H1 (cell line): ENCODE measurements at regions not wholly inside any gene's neighbourhood (a gene's known extent, or its start where the extent isn't known, plus 50 kb on each side); places are given as distances from the start of the nearest gene placed in this dataset.
A peak's percentile ranks its signal among the peaks of the same experiment; 100 is the strongest.
"Not testable (repeated sequence)": the region's sequence is repeated elsewhere in the genome, so short reads cannot be mapped to it uniquely, and the experiment has no call there.

Source experiments
- CTCF ChIA-PET: fragments of 300-600 bp; sonication (Branson Sonifier 250); formaldehyde crosslinking; loops from one replicate; lab custom pipeline; 2021; ENCODE audit not compliant: partially characterized antibody; lab: Charles Lee
- POLR2A ChIA-PET: fragments of 300-600 bp; sonication (Branson Sonifier 250); formaldehyde crosslinking; loops from one replicate; lab custom pipeline; 2021; ENCODE audit warnings: inconsistent platforms; ENCODE audit not compliant: partially characterized antibody; lab: Charles Lee
- DNase-seq, 2 experiments: peaks; one replicate each; pipeline versions ENCODE4 v3.0.0 to v3.0.0-alpha.2; 2010 to 2022; ENCODE audit warnings: low spot score in 2 of 2, low read depth in 1 of 2, mixed read lengths in 1 of 2
- FAIRE-seq: peaks from 2 replicates; lab custom pipeline; 2011; peaks lifted over from hg19 to GRCh38; lab: Jason Lieb, UNC
- H2AFZ ChIP-seq: 2 replicates; pipeline ENCODE4 v1.8.1; 2012; ENCODE audit warnings: low read length, inconsistent platforms
- H2AK5ac ChIP-seq: 2 replicates; pipeline ENCODE4 v1.6.1; 2013; ENCODE audit warnings: low read depth, low read length
- H2BK120ac ChIP-seq: replicated peaks from 2 replicates; pipeline ENCODE3; 2013; ENCODE audit warnings: low read depth, low read length, inconsistent platforms
- H2BK12ac ChIP-seq: 2 replicates; pipeline ENCODE4 v1.6.1; 2013; ENCODE audit warnings: low read depth, low read length
- H2BK15ac ChIP-seq: 2 replicates; pipeline ENCODE4 v1.6.1; 2013; ENCODE audit warnings: low read length
- H2BK20ac ChIP-seq: 2 replicates; pipeline ENCODE4 v1.6.1; 2013; ENCODE audit warnings: low read length
- H2BK5ac ChIP-seq: 2 replicates; pipeline ENCODE4 v1.6.1; 2013; ENCODE audit warnings: low read depth, low read length
- H3K14ac ChIP-seq: 2 replicates; pipeline ENCODE4 v1.6.1; 2013; ENCODE audit warnings: inconsistent platforms; ENCODE audit not compliant: insufficient read length
- H3K18ac ChIP-seq: 2 replicates; pipeline ENCODE4 v1.6.1; 2013; ENCODE audit warnings: low read length; ENCODE audit errors: extremely low read depth
- H3K23ac ChIP-seq: 2 replicates; pipeline ENCODE4 v1.6.1; 2013; ENCODE audit warnings: inconsistent platforms; ENCODE audit not compliant: insufficient read length
- H3K23me2 ChIP-seq: 2 replicates; pipeline ENCODE4 v1.6.1; 2013; ENCODE audit warnings: low read depth, low read length
- H3K27ac ChIP-seq: 2 replicates; pipeline ENCODE4 v1.6.1; 2011; ENCODE audit warnings: low read depth, low read length, inconsistent platforms
- H3K27me3 ChIP-seq, 4 experiments: replicated peaks in 1 of 4; 1 replicate in 1 of 4; 2 replicates in 3 of 4; pipeline versions ENCODE4 v1.6.1 to v1.8.1; 2011 to 2013; ENCODE audit warnings: low read length in 3 of 4, mild to moderate bottlenecking in 3 of 4, inconsistent platforms in 2 of 4, mixed read lengths in 2 of 4, moderate library complexity in 1 of 4; ENCODE audit not compliant: control insufficient read depth in 3 of 4, insufficient read depth in 3 of 4; ENCODE audit errors: extremely low read depth in 1 of 4
- H3K36me3 ChIP-seq, 4 experiments: 2 replicates each; pipeline versions ENCODE4 v1.6.1 to v1.8.1; 2011 to 2013; ENCODE audit warnings: mild to moderate bottlenecking in 4 of 4, low read length in 3 of 4, moderate library complexity in 2 of 4, control low read depth in 1 of 4, inconsistent platforms in 1 of 4; ENCODE audit not compliant: insufficient read depth in 4 of 4, control insufficient read depth in 2 of 4
- H3K4ac ChIP-seq: replicated peaks from 2 replicates; pipeline ENCODE3; 2013; ENCODE audit warnings: low read length, low read depth, mixed read lengths, inconsistent platforms; ENCODE audit not compliant: insufficient read length
- H3K4me1 ChIP-seq, 4 experiments: replicated peaks in 1 of 4; 1 replicate in 1 of 4; 2 replicates in 3 of 4; pipeline versions ENCODE4 v1.6.1 to v1.8.1; 2011 to 2013; ENCODE audit warnings: low read length in 3 of 4, inconsistent platforms in 2 of 4, mixed read lengths in 1 of 4; ENCODE audit not compliant: insufficient read depth in 4 of 4, control insufficient read depth in 3 of 4
- H3K4me2 ChIP-seq, 2 experiments: 2 replicates each; pipeline versions ENCODE4 v1.6.1 to v1.8.1; 2011 to 2013; ENCODE audit warnings: low read depth in 2 of 2, low read length in 2 of 2, control low read depth in 1 of 2, inconsistent platforms in 1 of 2, mild to moderate bottlenecking in 1 of 2; ENCODE audit not compliant: insufficient read depth in 1 of 2
- H3K4me3 ChIP-seq, 4 experiments: fragments of 200-600, 300-600 bp in 1 of 4; sonication (generic), shearing (Covaris generic), sonication (Bioruptor Twin) in 1 of 4; 2 replicates each; pipeline versions ENCODE4 v1.5.1 to v1.8.1; 2011 to 2016; ENCODE audit warnings: low read length in 4 of 4, low read depth in 3 of 4, control low read depth in 2 of 4, inconsistent platforms in 2 of 4, mild to moderate bottlenecking in 2 of 4, mixed read lengths in 1 of 4, moderate library complexity in 1 of 4; ENCODE audit not compliant: insufficient read depth in 2 of 4; ENCODE audit errors: extremely low read depth in 1 of 4
- H3K56ac ChIP-seq: replicated peaks from 2 replicates; pipeline ENCODE3; 2013; ENCODE audit warnings: low read depth, mild to moderate bottlenecking, mixed read lengths, low read length, inconsistent platforms; ENCODE audit not compliant: insufficient read length
- H3K79me1 ChIP-seq: 2 replicates; pipeline ENCODE4 v1.6.1; 2013; ENCODE audit warnings: low read depth, low read length, control low read depth
- H3K79me2 ChIP-seq, 2 experiments: 2 replicates each; pipeline versions ENCODE4 v1.6.1 to v1.8.1; 2012 to 2013; ENCODE audit warnings: low read length in 2 of 2, mild to moderate bottlenecking in 2 of 2, inconsistent platforms in 1 of 2; ENCODE audit not compliant: insufficient read depth in 2 of 2, control insufficient read depth in 1 of 2
- H3K9ac ChIP-seq, 4 experiments: replicated peaks in 1 of 4; 1 replicate in 1 of 4; 2 replicates in 3 of 4; pipeline versions ENCODE4 v1.6.1 to v1.8.1; 2011 to 2013; ENCODE audit warnings: low read depth in 3 of 4, low read length in 3 of 4, control low read depth in 2 of 4, mild to moderate bottlenecking in 2 of 4, moderate library complexity in 2 of 4, inconsistent platforms in 1 of 4; ENCODE audit errors: extremely low read depth in 1 of 4
- H3K9me3 ChIP-seq, 2 experiments: 2 replicates each; pipeline versions ENCODE4 v1.6.1 to v1.8.1; 2012 to 2013; ENCODE audit warnings: mild to moderate bottlenecking in 2 of 2, moderate library complexity in 2 of 2, control low read depth in 1 of 2, inconsistent platforms in 1 of 2, low read depth in 1 of 2, low read length in 1 of 2, mixed read lengths in 1 of 2; ENCODE audit not compliant: insufficient read depth in 2 of 2
- H4K20me1 ChIP-seq, 2 experiments: replicated peaks in 1 of 2; 2 replicates each; pipeline versions ENCODE3 to v1.8.1; 2011 to 2013; ENCODE audit warnings: inconsistent platforms in 2 of 2, low read length in 2 of 2, mild to moderate bottlenecking in 1 of 2; ENCODE audit not compliant: insufficient read depth in 2 of 2, control insufficient read depth in 1 of 2
- H4K5ac ChIP-seq: 2 replicates; pipeline ENCODE4 v1.6.1; 2013; ENCODE audit warnings: low read length, low read depth, mixed read lengths, inconsistent platforms; ENCODE audit not compliant: insufficient read length
- H4K8ac ChIP-seq: 2 replicates; pipeline ENCODE4 v1.8.0; 2013; ENCODE audit warnings: mild to moderate bottlenecking, moderate library complexity, low read length, inconsistent platforms; ENCODE audit not compliant: insufficient read depth; ENCODE audit errors: extremely low read depth
- H4K91ac ChIP-seq: replicated peaks from 2 replicates; pipeline ENCODE3; 2013; ENCODE audit warnings: low read length, mixed read lengths, inconsistent platforms; ENCODE audit not compliant: insufficient read length
- WGBS, 2 experiments: shearing (Covaris generic) in 1 of 2; methylation state at CpG; one replicate each; pipeline versions ENCODE4 v1.1.6 to v1.1.7; 2013 to 2015; ENCODE audit warnings: low lambda C conversion rate in 2 of 2, mixed read lengths in 2 of 2, inconsistent platforms in 1 of 2, low coverage in 1 of 2, missing lambda C conversion rate in 1 of 2; ENCODE audit not compliant: insufficient replicate concordance in 2 of 2, insufficient coverage in 1 of 2, insufficient read length in 1 of 2; ENCODE audit errors: extremely low coverage in 1 of 2, missing lambda C conversion rate in 1 of 2; 5-methylcytosine and 5-hydroxymethylcytosine counted together

DNA sequence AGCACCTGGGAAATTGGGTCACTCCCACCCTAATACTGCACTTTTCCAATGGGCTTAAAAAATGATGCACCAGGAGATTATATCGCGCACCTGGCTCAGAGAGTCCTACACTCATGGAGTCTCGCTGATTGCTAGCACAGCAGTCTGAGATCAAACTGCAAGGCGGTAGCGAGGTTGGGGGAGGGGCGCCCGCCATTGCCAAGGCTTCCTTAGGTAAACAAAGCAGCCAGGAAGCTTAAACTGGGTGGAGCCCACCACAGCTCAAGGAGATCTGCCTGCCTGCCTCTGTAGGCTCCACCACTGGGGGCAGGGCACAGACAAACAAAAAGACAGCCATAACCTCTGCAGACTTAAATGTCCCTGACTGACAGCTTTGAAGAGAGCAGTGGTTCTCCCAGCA lies 497.1 kb downstream of the MAGEE1 start:
- H3K23ac ChIP-seq, H3K9me3 ChIP-seq, FAIRE-seq, H3K27ac ChIP-seq, H3K23me2 ChIP-seq, H3K27me3 ChIP-seq, H2AFZ ChIP-seq, H3K56ac ChIP-seq, H3K18ac ChIP-seq, H3K4me1 ChIP-seq, H2BK120ac ChIP-seq, H3K36me3 ChIP-seq, H3K79me2 ChIP-seq, H4K8ac ChIP-seq, H3K14ac ChIP-seq, H4K20me1 ChIP-seq, H2BK20ac ChIP-seq, H2AK5ac ChIP-seq, H4K91ac ChIP-seq, H2BK5ac ChIP-seq, H4K5ac ChIP-seq, H3K4me3 ChIP-seq, H3K4ac ChIP-seq, H2BK12ac ChIP-seq, H3K79me1 ChIP-seq, H3K9ac ChIP-seq, H2BK15ac ChIP-seq, POLR2A ChIA-PET: not testable (repeated sequence)
- CTCF ChIA-PET = interaction anchor here (0.8 kb wide), 1 partner anchor 109 kb away, joined by 3 read pairs; no protein-coding TSS in a partner anchor
- DNase-seq = peak in 1 of 2 experiments; percentile 45
- WGBS, 2 experiments = 70% methylated on average over 2 of the region's 7 CpGs; no CpG with 5 or more reads in 1 of the 2 experiments
- 0 out of 4 replicates have a peak overlapping the region, but pooled peaks of 1 of the 2 experiments have one; percentile 13 for H3K4me2 ChIP-seq
